GM12874 (cell line): ENCODE measurements at regions not wholly inside any gene's neighbourhood (a gene's known extent, or its start where the extent isn't known, plus 50 kb on each side); places are given as distances from the start of the nearest gene placed in this dataset.

ENCODE experiments used
- CTCF ChIP-seq: IDR thresholded peaks from 2 replicates; pipeline ENCODE4 v1.5.1; 2011; ENCODE audit warnings: low read depth, mild to moderate bottlenecking, control low read depth, low read length, moderate library complexity; ENCODE audit not compliant: insufficient read depth

DNA sequence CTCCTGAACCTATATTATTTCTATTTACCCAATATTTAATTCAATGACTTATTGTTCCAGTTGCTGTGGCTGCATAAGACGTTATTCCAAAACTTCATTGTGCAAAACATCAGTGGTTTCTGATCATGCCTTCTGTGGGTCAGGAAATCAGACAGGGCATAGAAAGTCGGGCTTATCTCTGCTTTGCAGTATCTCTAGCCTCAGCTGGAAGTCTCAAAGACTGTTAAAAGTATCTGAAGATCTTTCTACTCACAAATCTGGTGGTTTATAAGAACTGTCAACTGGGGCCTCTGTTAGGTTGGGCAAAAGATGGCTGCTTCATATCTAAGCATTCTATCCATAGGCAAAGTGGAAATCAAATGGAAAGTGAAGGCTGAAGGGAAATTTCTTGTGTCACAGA, 687.7 kb upstream of the ARRDC3 start:
- no peak for TF ChIP-seq CTCF

GRCh38 chr5:92064993-92065392, 681.9 kb upstream of the ARRDC3 start:
- TF ChIP-seq CTCF: no peak

DNA sequence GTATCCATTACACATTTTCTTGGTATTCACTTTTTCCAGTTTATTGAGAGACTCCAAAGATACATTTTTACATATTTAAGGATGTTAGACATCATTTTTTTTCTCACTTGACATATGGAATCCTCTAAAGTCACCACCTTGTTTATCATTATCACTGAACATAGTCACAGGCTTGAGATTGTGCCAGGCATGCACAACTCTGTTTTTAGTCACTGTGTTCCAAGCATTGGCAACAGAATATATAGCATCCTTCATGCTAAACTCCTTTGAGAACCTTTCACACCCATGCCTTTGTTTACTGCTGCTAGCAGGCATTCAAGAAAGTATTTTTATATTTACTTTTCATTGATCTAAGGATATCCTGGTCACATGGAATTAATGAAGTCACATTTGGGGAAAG, 668.6 kb upstream of the ARRDC3 start:
- TF ChIP-seq CTCF: no peak

DNA sequence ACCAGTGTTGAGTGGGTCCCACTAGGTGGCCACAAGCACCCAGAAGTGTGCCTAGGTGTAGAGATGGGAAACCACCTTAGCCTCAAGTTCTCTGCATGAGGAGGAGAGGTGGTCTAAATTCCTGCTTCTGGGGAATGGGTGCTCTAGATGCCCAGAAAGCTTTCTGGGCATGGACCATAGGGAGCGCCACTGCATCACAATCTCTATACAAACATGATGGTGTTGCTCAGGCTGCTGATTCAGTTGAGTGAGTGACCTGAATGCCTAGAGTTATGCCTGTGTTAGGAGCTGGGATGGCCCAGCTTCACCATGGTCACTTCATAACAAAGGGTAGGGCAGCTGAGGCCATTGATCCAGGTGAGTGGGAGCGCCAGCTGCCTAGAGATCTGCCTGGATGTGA, 667.9 kb upstream of the ARRDC3 start:
- TF ChIP-seq CTCF: no peak

DNA sequence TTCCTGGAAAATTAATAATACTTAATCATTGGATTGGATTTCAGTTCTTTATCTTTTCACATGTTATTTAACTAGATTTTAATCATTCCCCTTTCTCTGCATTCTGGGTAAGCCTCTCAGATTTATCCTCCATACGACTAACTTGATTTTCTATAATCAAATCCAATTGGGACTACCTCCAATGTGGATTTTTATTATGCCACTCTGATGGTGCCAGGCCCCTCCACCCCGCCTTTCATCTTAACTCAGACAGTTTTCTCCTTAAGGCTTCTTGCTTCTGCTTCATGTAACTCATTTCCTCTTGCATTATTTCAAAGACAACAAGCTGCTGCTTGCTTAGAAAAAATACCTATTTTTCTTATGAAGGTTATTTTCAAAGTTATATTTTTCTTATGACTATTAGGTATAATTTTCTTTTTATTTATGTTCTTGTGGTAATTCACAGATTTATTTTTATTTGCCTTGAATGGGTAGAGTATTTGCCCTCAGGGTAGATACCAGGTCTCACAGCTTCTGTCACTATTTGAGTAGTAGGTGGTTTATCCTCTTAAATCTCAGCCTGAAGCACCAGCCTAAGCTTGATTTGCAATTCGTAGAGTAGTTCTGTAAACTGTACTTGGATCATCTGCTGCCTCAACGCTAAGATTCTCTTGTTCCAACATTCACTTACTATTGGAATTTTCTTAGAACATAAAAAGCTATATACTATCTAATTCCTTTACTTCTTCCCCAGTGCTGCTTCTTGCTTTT, 659.0 kb upstream of the ARRDC3 start:
- TF ChIP-seq CTCF: no peak

DNA sequence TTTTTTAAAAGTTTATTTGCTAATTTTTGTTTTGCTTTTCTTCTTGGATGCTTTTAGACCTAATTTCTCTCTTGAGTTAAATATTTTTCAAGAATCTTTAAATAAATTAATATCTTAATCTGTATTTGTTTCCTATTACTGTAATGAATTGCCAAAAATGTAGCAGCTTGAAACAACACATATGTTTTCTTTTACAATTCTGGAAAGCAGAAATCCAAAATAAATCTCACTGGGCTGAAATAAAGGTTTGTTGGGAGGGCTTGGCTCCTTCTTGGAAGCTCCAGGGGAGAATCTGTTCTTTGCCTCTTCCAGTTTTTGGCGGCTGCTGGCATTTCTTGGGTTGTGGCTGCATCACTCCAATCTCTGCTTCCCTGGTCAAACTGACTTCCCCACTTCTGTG, 658.1 kb upstream of the ARRDC3 start:
- TF ChIP-seq CTCF: no peak

DNA sequence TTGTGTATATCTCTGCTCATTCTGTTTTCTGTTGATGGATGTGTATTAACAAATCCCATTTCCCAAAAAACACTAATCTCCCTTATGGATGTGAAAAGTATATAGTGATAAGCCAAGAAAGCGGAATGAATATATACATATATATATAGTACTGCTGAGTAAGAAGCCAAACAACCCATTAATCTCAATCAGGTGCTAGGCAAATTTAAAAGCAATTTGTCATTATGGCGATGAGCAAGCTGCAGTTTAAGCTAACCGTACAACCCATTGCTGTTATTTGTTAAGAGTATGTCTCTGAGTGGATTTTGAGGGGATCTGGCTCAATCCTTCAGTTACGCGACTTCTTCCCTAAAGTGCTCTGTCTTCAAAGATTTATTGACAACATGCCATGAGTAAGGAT, 640.4 kb upstream of the ARRDC3 start:
- no peak for TF ChIP-seq CTCF
